ENCODE measurements at regions not wholly inside any gene's neighbourhood (a gene's known extent, or its start where the extent isn't known, plus 50 kb on each side); places are given as distances from the start of the nearest gene placed in this dataset.

DNA sequence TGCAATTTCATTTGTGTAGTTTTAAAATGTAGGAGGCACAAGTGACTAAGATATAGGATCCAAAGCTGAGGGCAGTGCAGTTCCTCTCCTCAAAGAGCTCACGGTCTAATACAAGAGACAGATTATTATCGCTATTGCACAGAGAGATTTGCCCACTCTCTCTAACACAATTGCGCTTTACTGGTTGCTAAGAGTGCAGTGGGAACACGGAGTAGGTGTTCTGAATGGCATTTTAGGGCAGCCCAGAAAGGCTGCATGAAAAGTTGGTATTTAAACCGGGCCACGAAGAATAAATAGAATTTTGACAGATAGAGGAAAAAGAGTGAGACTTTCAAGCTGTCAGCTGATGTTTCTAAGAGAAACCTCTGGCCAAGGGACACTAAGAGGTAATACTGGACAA is 79.5 kb downstream of the BLID start:
- DNase-seq (no peak), ATAC-seq (ENCODE audit: poor library complexity) (no peak)
- TF ChIP-seq, protein P1, sequence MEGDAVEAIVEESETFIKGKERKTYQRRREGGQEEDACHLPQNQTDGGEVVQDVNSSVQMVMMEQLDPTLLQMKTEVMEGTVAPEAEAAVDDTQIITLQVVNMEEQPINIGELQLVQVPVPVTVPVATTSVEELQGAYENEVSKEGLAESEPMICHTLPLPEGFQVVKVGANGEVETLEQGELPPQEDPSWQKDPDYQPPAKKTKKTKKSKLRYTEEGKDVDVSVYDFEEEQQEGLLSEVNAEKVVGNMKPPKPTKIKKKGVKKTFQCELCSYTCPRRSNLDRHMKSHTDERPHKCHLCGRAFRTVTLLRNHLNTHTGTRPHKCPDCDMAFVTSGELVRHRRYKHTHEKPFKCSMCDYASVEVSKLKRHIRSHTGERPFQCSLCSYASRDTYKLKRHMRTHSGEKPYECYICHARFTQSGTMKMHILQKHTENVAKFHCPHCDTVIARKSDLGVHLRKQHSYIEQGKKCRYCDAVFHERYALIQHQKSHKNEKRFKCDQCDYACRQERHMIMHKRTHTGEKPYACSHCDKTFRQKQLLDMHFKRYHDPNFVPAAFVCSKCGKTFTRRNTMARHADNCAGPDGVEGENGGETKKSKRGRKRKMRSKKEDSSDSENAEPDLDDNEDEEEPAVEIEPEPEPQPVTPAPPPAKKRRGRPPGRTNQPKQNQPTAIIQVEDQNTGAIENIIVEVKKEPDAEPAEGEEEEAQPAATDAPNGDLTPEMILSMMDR (IDR thresholded peaks at IDR 0.05), result no peak
- Histone ChIP-seq H3K27me3 (ENCODE audit: control insufficient read depth in 1 of 2, insufficient read depth in 2 of 2, low read length in 2 of 2) (no peaks in the 10 kb centered on the region), H3K9me3 (ENCODE audit: control insufficient read depth in 1 of 2, insufficient read depth in 1 of 2, low read length in 2 of 2) (no peaks in the 10 kb centered on the region), H3K4me3 (ENCODE audit: low read length) (no peak overlapping the region), H3K27ac (ENCODE audit: low read depth in 1 of 2, low read length in 2 of 2) (no peak overlapping the region), H3K36me3 (ENCODE audit: insufficient read depth, low read length) (no peaks in the 10 kb centered on the region), H3K4me1 (ENCODE audit: insufficient read depth, low read length) (no peaks in the 10 kb centered on the region)
- Mint-ChIP-seq H3K36me3 (ENCODE audit: low read depth) (no peaks in the 10 kb centered on the region), H3K4me1 (ENCODE audit: low read depth) (no peaks in the 10 kb centered on the region), H3K27ac (no peak overlapping the region), H3K9me3 (no peaks in the 10 kb centered on the region), H3K27me3 (peaks cover 11% of the 10 kb centered on the region), H3K4me3 (no peak overlapping the region)
- intact Hi-C loops (cut with DNase I, micrococcal nuclease), result no loop called here
- POLR2A ChIA-PET, result no interaction called here
- CTCF ChIA-PET, result no interaction called here

DNA sequence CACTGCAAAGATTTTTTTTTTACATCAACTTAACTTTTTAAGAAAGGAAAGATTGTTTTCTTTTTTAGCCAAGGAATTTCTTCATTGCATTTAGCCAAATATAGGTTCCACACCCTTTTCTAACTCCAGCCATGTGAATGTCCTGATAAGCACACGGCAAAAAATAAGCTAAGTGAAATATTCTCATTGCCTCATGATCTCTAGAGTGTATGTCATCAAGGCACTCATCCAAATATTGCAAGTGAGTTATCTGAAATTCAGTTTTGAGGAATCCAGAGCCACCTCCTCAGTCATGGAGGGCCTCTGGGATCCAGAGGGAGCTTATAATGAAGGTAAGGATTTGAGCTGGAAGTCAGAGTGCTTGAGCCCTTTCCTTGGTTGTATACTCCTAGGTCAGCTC is 80.0 kb downstream of the BLID start:
- no peak for DNase-seq
- H3K4me1 ChIP-seq (ENCODE audit: insufficient read depth, low read length), result no peaks in the 10 kb centered on the region
- no peaks in the 10 kb centered on the region for H3K27me3 ChIP-seq (ENCODE audit: control insufficient read depth in 1 of 2, insufficient read depth in 2 of 2, low read length in 2 of 2)
- ATAC-seq (ENCODE audit: poor library complexity), result no peak
- no peak overlapping the region for H3K4me3 ChIP-seq (ENCODE audit: low read length)
- TF ChIP-seq, protein P1 (IDR thresholded peaks at IDR 0.05), result no peak
- CTCF ChIA-PET, result no interaction called here
- no peaks in the 10 kb centered on the region for H3K4me1 Mint-ChIP-seq (ENCODE audit: low read depth)
- no peak overlapping the region for H3K4me3 Mint-ChIP-seq
- no peaks in the 10 kb centered on the region for H3K36me3 Mint-ChIP-seq (ENCODE audit: low read depth)
- no peaks in the 10 kb centered on the region for H3K9me3 ChIP-seq (ENCODE audit: control insufficient read depth in 1 of 2, insufficient read depth in 1 of 2, low read length in 2 of 2)
- POLR2A ChIA-PET, result no interaction called here
- H3K9me3 Mint-ChIP-seq, result no peaks in the 10 kb centered on the region
- intact Hi-C loops (cut with DNase I, micrococcal nuclease), result no loop called here
- no peak overlapping the region for H3K27ac ChIP-seq (ENCODE audit: low read depth in 1 of 2, low read length in 2 of 2)
- no peaks in the 10 kb centered on the region for H3K36me3 ChIP-seq (ENCODE audit: insufficient read depth, low read length)
- peaks cover 11% of the 10 kb centered on the region for H3K27me3 Mint-ChIP-seq
- no peak overlapping the region for H3K27ac Mint-ChIP-seq

DNA sequence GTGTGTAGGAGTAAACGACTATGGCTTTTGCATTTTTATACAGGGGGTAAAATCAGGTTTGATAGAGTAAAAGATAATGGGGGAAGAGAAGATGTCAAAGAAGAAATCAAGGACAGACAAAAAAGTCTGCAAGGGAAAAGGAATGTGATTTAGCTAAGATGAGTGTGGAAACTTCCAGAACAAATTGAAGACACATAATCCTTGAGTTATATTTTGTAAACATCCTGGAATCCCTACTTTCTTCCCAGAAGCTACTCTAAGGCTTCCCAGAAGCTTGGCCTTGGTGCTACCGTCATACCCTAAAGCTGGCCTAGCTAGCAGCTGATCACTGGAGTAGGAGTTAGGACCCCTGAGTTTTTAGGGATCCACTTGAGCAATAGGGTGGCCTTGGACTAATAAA is 82.4 kb downstream of the BLID start:
- intact Hi-C loops (cut with DNase I, micrococcal nuclease), result no loop called here
- TF ChIP-seq, protein P1 (IDR thresholded peaks at IDR 0.05), result no peak
- no peaks in the 10 kb centered on the region for H3K4me1 ChIP-seq (ENCODE audit: insufficient read depth, low read length)
- no peaks in the 10 kb centered on the region for H3K9me3 ChIP-seq (ENCODE audit: control insufficient read depth in 1 of 2, insufficient read depth in 1 of 2, low read length in 2 of 2)
- Mint-ChIP-seq H3K9me3 (no peaks in the 10 kb centered on the region), H3K27me3 (peaks cover 10% of the 10 kb centered on the region), H3K27ac (no peak overlapping the region), H3K36me3 (ENCODE audit: low read depth) (no peaks in the 10 kb centered on the region), H3K4me1 (ENCODE audit: low read depth) (no peaks in the 10 kb centered on the region), H3K4me3 (no peak overlapping the region)
- no peak for DNase-seq
- no peak for ATAC-seq (ENCODE audit: poor library complexity)
- H3K27me3 ChIP-seq (ENCODE audit: control insufficient read depth in 1 of 2, insufficient read depth in 2 of 2, low read length in 2 of 2), result no peaks in the 10 kb centered on the region
- no peak overlapping the region for H3K27ac ChIP-seq (ENCODE audit: low read depth in 1 of 2, low read length in 2 of 2)
- H3K36me3 ChIP-seq (ENCODE audit: insufficient read depth, low read length), result no peaks in the 10 kb centered on the region
- ChIA-PET CTCF (no interaction called here), POLR2A (no interaction called here)
- H3K4me3 ChIP-seq (ENCODE audit: low read length), result no peak overlapping the region
